Mesendoderm (in vitro differentiated cells): ENCODE measurements at regions not wholly inside any gene's neighbourhood (a gene's known extent, or its start where the extent isn't known, plus 50 kb on each side); places are given as distances from the start of the nearest gene placed in this dataset. TPM values are rescaled to one million over a fixed set of nuclear protein-coding genes. Genes with fewer than 3 reads are reported as not detected.

Experiments used
- DNase-seq: peaks from one replicate; pipeline ENCODE4 v3.0.0; 2013
- H2AK5ac ChIP-seq: 2 replicates; pipeline ENCODE4 v1.6.1; 2013; ENCODE audit warnings: low read length, inconsistent platforms
- H2BK120ac ChIP-seq: 2 replicates; pipeline ENCODE4 v1.6.1; 2013; ENCODE audit warnings: low read depth, mild to moderate bottlenecking, low read length, moderate library complexity, mixed read lengths
- H2BK15ac ChIP-seq: replicated peaks from 2 replicates; pipeline ENCODE4 v1.6.1; 2013; ENCODE audit warnings: low read depth, mild to moderate bottlenecking, moderate library complexity
- H2BK5ac ChIP-seq: 2 replicates; pipeline ENCODE4 v1.6.1; 2013; ENCODE audit warnings: low read length, inconsistent platforms
- H3K18ac ChIP-seq: 2 replicates; pipeline ENCODE4 v1.6.1; 2013; ENCODE audit warnings: mild to moderate bottlenecking, low read length, mixed read lengths
- H3K23ac ChIP-seq: one replicate; pipeline ENCODE4 v1.6.1; 2013; ENCODE audit warnings: low read length
- H3K27ac ChIP-seq: 2 replicates; pipeline ENCODE4 v1.5.1; 2013; ENCODE audit warnings: low read depth, mild to moderate bottlenecking, inconsistent platforms, low read length, moderate library complexity
- H3K27me3 ChIP-seq: 2 replicates; pipeline ENCODE4 v1.6.1; 2013; ENCODE audit warnings: low read length, control low read depth, mild to moderate bottlenecking, inconsistent platforms; ENCODE audit not compliant: insufficient read depth, poor library complexity
- H3K36me3 ChIP-seq: 2 replicates; pipeline ENCODE4 v1.6.1; 2013; ENCODE audit warnings: low read length, inconsistent platforms; ENCODE audit not compliant: control insufficient read depth, insufficient read depth
- H3K4ac ChIP-seq: one replicate; pipeline ENCODE4 v1.6.1; 2013; ENCODE audit warnings: low read depth, mild to moderate bottlenecking, low read length, moderate library complexity
- H3K4me1 ChIP-seq: 2 replicates; pipeline ENCODE4 v1.6.1; 2013; ENCODE audit warnings: low read depth, low read length, inconsistent platforms; ENCODE audit not compliant: control insufficient read depth
- H3K4me2 ChIP-seq: 2 replicates; pipeline ENCODE4 v1.6.1; 2013; ENCODE audit warnings: low read length
- H3K4me3 ChIP-seq: 2 replicates; pipeline ENCODE4 v1.5.1; 2013; ENCODE audit warnings: mild to moderate bottlenecking, low read length
- H3K56ac ChIP-seq: one replicate; pipeline ENCODE4 v1.6.1; 2013; ENCODE audit warnings: low read length
- H3K79me1 ChIP-seq: 2 replicates; pipeline ENCODE4 v1.6.1; 2013; ENCODE audit warnings: low read length, inconsistent platforms
- H3K79me2 ChIP-seq: 2 replicates; pipeline ENCODE4 v1.6.1; 2013; ENCODE audit warnings: mild to moderate bottlenecking, low read length; ENCODE audit not compliant: control insufficient read depth, insufficient read depth
- H3K9ac ChIP-seq: 2 replicates; pipeline ENCODE4 v1.6.1; 2013; ENCODE audit warnings: low read length, inconsistent platforms
- H4K5ac ChIP-seq: one replicate; pipeline ENCODE4 v1.6.1; 2013; ENCODE audit warnings: low read length
- H4K8ac ChIP-seq: one replicate; pipeline ENCODE4 v1.6.1; 2013; ENCODE audit warnings: low read depth, mild to moderate bottlenecking, control low read depth, low read length, moderate library complexity
- WGBS: extraction: QIAGEN DNeasy Blood & Tissue Kit; methylation state at CpG from one replicate; pipeline ENCODE4 v1.1.7; 2013; ENCODE audit warnings: low lambda C conversion rate, missing lambda C conversion rate; ENCODE audit not compliant: insufficient coverage; ENCODE audit errors: extremely low coverage; 5-methylcytosine and 5-hydroxymethylcytosine counted together
- small RNA-seq: library from polyadenylated mRNA; stranded (forward); fragments of <200 nt; extraction: miRNeasy Mini kit (QIAGEN cat#:217004); gene quantifications from one replicate; pipeline ENCODE3, GENCODE V24; 2013; ENCODE audit not compliant: insufficient read depth

- Histone ChIP-seq H3K27me3 (no peaks in the 10 kb centered on the region), H3K4me1 (no peaks in the 10 kb centered on the region), H3K23ac (no peak overlapping the region), H3K79me2 (no peaks in the 10 kb centered on the region), H3K56ac (no peak overlapping the region), H3K4me3 (no peak overlapping the region), H2BK5ac (no peak overlapping the region), H3K4me2 (no peak overlapping the region), H3K36me3 (no peaks in the 10 kb centered on the region), H2AK5ac (no peak overlapping the region), H3K4ac (no peak overlapping the region), H2BK120ac (no peak overlapping the region), H3K18ac (no peak overlapping the region), H4K5ac (no peak overlapping the region), H4K8ac (no peak overlapping the region), H3K9ac (no peak overlapping the region), H3K27ac (no peak overlapping the region), H2BK15ac (no peak overlapping the region), H3K79me1 (no peaks in the 10 kb centered on the region)
- no peak for DNase-seq
- WGBS = no CpG with 5 or more reads among the region's 6 CpGs
Measured at GRCh38 chr9:101791533-101791932, 53.1 kb upstream of the GRIN3A start.

Small RNAs in the stretch of these regions (small RNA-seq; reads per million reads assigned to genes)
- gene RNU6-329P = not detected
